Activated CD4-positive, CD25-positive, alpha-beta regulatory T cell treated with anti-CD3 and anti-CD28 coated beads, Interleukin-2, amount 50 U/mL, for 72 hours (primary cell): ENCODE measurements at regions not wholly inside any gene's neighbourhood (a gene's known extent, or its start where the extent isn't known, plus 50 kb on each side); places are given as distances from the start of the nearest gene placed in this dataset.
"Not testable (repeated sequence)": the region's sequence is repeated elsewhere in the genome, so short reads cannot be mapped to it uniquely, and the experiment has no call there.

ENCODE experiments used
- DNase-seq: peaks from one replicate; pipeline ENCODE4 v3.0.0; 2021

- no peak for DNase-seq
Observed at GRCh38 chrX:109880629-109881028, 122.3 kb upstream of the TMEM164 start.

- DNase-seq = no peak
Observed at GRCh38 chrX:109886122-109886761, 116.7 kb upstream of the TMEM164 start.

GRCh38 chrX:109889289-109890006, 113.5 kb upstream of the TMEM164 start:
- DNase-seq = no peak

- DNase-seq = no peak
Observed at GRCh38 chrX:109890300-109890699, 112.6 kb upstream of the TMEM164 start.

GRCh38 chrX:109890910-109891502, 111.9 kb upstream of the TMEM164 start:
- DNase-seq = peak; percentile 48

- not testable (repeated sequence) for DNase-seq
Observed at GRCh38 chrX:109896024-109896423, 106.9 kb upstream of the TMEM164 start.

GRCh38 chrX:109902665-109903064, 100.2 kb upstream of the TMEM164 start:
- no peak for DNase-seq

GRCh38 chrX:109911046-109911445, 91.9 kb upstream of the TMEM164 start:
- no peak for DNase-seq

GRCh38 chrX:109912993-109913392, 89.9 kb upstream of the TMEM164 start:
- DNase-seq = not testable (repeated sequence)

- no peak for DNase-seq
Observed at GRCh38 chrX:109914114-109914849, 88.6 kb upstream of the TMEM164 start.

- no peak for DNase-seq
Observed at GRCh38 chrX:109918753-109919152, 84.2 kb upstream of the TMEM164 start.

GRCh38 chrX:109920325-109920724, 82.6 kb upstream of the TMEM164 start:
- no peak for DNase-seq

GRCh38 chrX:109920868-109921267, 82.0 kb upstream of the TMEM164 start:
- DNase-seq = no peak

- DNase-seq = no peak
Observed at GRCh38 chrX:109922190-109922589, 80.7 kb upstream of the TMEM164 start.

GRCh38 chrX:109925003-109925402, 77.9 kb upstream of the TMEM164 start:
- DNase-seq = not testable (repeated sequence)

- no peak for DNase-seq
Observed at GRCh38 chrX:109925656-109926055, 77.3 kb upstream of the TMEM164 start.

GRCh38 chrX:109926118-109926517, 76.8 kb upstream of the TMEM164 start:
- no peak for DNase-seq

- DNase-seq = no peak
Observed at GRCh38 chrX:109926743-109927662, 75.9 kb upstream of the TMEM164 start.

GRCh38 chrX:109927663-109928273, 75.1 kb upstream of the TMEM164 start:
- no peak for DNase-seq

- no peak for DNase-seq
Observed at GRCh38 chrX:109928596-109929335, 74.1 kb upstream of the TMEM164 start.

- no peak for DNase-seq
Observed at GRCh38 chrX:109931677-109932076, 71.2 kb upstream of the TMEM164 start.
